A549 (cell line): ENCODE measurements at regions not wholly inside any gene's neighbourhood (a gene's known extent, or its start where the extent isn't known, plus 50 kb on each side); places are given as distances from the start of the nearest gene placed in this dataset.

Experiments used
- CTCF ChIP-seq: fragments of >200 bp; sonication (Bioruptor Twin); formaldehyde crosslinking; IDR thresholded peaks from 3 replicates; pipeline ENCODE4 v1.5.1; 2016
- SMC3 ChIP-seq: fragments of >200 bp; sonication (Bioruptor Twin); formaldehyde crosslinking; IDR thresholded peaks from 3 replicates; pipeline ENCODE4 v1.6.1; 2018; ENCODE audit warnings: inconsistent platforms

DNA sequence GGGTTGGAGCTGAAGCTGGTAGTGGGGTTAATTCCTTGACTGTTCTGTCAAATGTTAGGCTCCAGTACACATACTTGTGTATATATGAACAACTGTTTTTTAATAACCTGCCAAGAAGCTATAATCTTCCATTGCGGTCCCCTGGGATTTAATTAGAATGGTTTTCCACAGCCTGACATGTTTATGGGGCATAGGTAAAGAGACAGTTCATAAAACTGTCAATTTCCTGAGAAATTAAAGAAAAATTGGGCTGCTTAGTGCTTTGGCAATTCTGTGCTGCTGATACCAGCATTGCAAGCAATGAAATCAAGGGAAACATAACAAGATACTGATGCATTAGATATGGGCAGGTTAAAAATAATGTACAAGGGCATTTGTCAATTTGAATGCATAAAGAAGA lies 314.1 kb upstream of the SLC35B3 start:
- no peak for TF ChIP-seq SMC3
- no peak for TF ChIP-seq CTCF
